Endothelial cell (in vitro differentiated cells): ENCODE measurements at regions not wholly inside any gene's neighbourhood (a gene's known extent, or its start where the extent isn't known, plus 50 kb on each side); places are given as distances from the start of the nearest gene placed in this dataset.

ENCODE experiments used
- DNase-seq: peaks from one replicate; pipeline ENCODE4 v3.0.0; 2021; ENCODE audit warnings: low spot score
- H3K27ac Mint-ChIP-seq: one replicate; pipeline ENCODE4 v1.8.0; 2021; ENCODE audit warnings: mixed read lengths, inconsistent platforms; ENCODE audit not compliant: unreplicated experiment
- H3K27me3 Mint-ChIP-seq: one replicate; pipeline ENCODE4 v1.8.0; 2021; ENCODE audit warnings: mild to moderate bottlenecking, moderate library complexity, mixed read lengths, inconsistent platforms; ENCODE audit not compliant: unreplicated experiment
- H3K36me3 Mint-ChIP-seq: one replicate; pipeline ENCODE4 v1.8.0; 2021; ENCODE audit warnings: mild to moderate bottlenecking, low read depth, mixed read lengths, inconsistent platforms; ENCODE audit not compliant: unreplicated experiment
- H3K4me1 Mint-ChIP-seq: one replicate; pipeline ENCODE4 v1.8.0; 2021; ENCODE audit warnings: mild to moderate bottlenecking, mixed read lengths, inconsistent platforms; ENCODE audit not compliant: unreplicated experiment
- H3K4me3 Mint-ChIP-seq: one replicate; pipeline ENCODE4 v1.8.0; 2021; ENCODE audit warnings: mild to moderate bottlenecking, mixed read lengths, inconsistent platforms; ENCODE audit not compliant: unreplicated experiment
- H3K9me3 Mint-ChIP-seq: one replicate; pipeline ENCODE4 v1.8.0; 2021; ENCODE audit warnings: mixed read lengths, inconsistent platforms; ENCODE audit not compliant: unreplicated experiment
- TF ChIP-seq, protein P1 (sequence below): fragments of 200-600 bp; sonication (generic); IDR thresholded peaks from one replicate; pipeline ENCODE4 v1.5.0; 2021; ENCODE audit warnings: antibody characterized with exemption; ENCODE audit not compliant: unreplicated experiment

DNA sequence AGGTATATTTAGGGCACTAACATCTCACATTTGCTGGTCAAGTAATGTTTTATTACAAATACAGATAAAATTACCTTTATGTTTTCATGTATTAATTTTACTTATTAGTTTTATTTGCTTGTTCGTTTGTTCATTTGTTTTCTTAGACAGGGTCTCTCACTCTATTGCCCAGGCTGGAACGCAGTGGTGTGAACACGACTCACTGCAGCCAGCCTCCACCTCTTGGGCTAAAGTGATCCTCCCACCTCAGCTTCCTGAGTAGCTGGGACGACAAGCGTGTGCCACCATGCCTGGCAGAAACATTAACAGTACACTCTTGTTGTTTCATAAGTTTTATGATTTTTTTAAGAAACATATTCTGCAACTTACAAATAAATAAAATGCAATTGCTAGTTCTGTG, 123.2 kb downstream of the ZNF608 start:
- H3K4me3 Mint-ChIP-seq: no peak overlapping the region
- peaks cover 4% of the 10 kb centered on the region for H3K9me3 Mint-ChIP-seq
- TF ChIP-seq, protein P1, sequence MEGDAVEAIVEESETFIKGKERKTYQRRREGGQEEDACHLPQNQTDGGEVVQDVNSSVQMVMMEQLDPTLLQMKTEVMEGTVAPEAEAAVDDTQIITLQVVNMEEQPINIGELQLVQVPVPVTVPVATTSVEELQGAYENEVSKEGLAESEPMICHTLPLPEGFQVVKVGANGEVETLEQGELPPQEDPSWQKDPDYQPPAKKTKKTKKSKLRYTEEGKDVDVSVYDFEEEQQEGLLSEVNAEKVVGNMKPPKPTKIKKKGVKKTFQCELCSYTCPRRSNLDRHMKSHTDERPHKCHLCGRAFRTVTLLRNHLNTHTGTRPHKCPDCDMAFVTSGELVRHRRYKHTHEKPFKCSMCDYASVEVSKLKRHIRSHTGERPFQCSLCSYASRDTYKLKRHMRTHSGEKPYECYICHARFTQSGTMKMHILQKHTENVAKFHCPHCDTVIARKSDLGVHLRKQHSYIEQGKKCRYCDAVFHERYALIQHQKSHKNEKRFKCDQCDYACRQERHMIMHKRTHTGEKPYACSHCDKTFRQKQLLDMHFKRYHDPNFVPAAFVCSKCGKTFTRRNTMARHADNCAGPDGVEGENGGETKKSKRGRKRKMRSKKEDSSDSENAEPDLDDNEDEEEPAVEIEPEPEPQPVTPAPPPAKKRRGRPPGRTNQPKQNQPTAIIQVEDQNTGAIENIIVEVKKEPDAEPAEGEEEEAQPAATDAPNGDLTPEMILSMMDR: no peak
- no peaks in the 10 kb centered on the region for H3K27me3 Mint-ChIP-seq
- H3K36me3 Mint-ChIP-seq: no peaks in the 10 kb centered on the region
- peaks cover 16% of the 10 kb centered on the region for H3K4me1 Mint-ChIP-seq
- DNase-seq: no peak
- no peak overlapping the region for H3K27ac Mint-ChIP-seq

DNA sequence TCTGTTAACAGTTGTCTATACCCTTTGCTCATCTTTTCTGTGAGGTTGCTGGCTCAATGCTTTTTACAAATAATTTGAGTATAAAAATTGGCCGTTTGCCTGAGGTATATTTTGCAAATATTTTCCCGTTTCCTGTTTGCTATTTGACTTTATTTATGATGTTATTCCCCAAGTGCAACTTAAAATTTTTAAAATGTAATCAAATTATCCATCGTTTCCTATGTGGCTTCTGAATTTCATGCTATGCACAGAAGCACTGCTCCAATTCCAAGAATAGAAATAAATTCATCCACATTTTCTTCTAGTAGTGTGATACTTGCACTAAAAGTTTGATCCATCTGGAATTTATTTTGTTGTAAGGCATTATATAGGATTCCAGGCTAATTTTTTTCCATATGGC, 123.6 kb downstream of the ZNF608 start:
- no peak for DNase-seq
- Mint-ChIP-seq H3K9me3 (peaks cover 4% of the 10 kb centered on the region), H3K27me3 (no peaks in the 10 kb centered on the region), H3K36me3 (no peaks in the 10 kb centered on the region), H3K27ac (no peak overlapping the region), H3K4me1 (peaks cover 13% of the 10 kb centered on the region), H3K4me3 (no peak overlapping the region)
- TF ChIP-seq, protein P1: no peak

DNA sequence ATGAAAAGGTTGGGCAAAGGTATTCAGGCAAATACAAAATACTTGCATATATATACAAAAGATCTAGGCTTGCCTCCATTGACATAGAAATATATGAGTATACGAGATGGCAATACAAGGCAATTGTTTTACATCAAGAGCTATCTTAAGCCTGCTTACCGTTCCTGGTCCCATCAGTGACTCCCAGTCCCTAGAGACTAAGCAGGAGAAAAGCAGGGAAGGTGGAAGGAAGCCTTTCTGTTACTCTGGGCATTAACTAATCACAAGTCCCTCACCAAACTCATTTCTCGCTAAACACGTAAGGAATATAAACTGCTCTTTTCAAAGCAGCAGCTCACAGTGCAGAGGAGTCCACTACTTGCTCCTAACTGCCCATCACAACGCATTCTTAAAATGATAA, 125.2 kb downstream of the ZNF608 start:
- TF ChIP-seq, protein P1: no peak
- H3K36me3 Mint-ChIP-seq: no peaks in the 10 kb centered on the region
- DNase-seq: no peak
- no peak overlapping the region for H3K27ac Mint-ChIP-seq
- peaks cover 11% of the 10 kb centered on the region for H3K4me1 Mint-ChIP-seq
- H3K27me3 Mint-ChIP-seq: no peaks in the 10 kb centered on the region
- no peak overlapping the region for H3K4me3 Mint-ChIP-seq
- H3K9me3 Mint-ChIP-seq: peaks cover 4% of the 10 kb centered on the region

DNA sequence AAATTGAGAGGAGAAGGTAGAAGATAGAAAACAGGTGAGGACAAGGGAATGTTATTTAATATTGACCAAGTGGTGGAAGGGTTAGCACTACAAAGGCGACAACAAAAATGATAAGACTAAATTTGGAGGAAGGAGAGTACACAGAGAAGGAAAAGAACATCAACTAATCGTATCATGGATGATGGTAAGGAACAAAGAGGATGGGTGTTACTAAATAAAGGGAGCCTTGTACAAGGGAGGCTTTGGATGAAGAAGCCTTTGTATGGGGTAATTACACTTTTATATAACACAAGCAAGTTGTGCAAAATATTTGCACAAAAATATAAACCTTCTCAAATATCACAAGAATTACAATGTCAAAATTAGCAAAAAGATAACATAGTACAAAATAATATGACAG, 125.7 kb downstream of the ZNF608 start:
- no peak for DNase-seq
- Mint-ChIP-seq H3K9me3 (no peaks in the 10 kb centered on the region), H3K4me3 (no peak overlapping the region)

DNA sequence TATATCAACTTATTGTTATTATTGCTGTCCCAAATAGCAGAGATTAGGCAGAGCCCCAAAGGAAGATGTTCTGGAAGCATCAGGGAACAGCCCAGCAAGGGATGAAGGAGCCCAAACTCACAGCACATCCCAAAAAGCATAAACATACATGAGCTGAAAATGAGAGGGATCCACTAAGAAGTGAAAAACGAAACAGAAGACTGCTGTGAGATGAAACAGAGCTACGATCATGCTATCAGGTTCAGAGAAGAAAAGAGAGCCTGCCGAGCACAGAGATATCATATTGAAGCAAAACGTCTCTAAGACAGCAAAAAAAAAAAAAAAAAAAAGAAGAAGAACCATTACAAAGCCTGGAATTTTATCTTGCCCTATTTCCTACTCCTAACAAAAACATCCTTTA, 127.3 kb downstream of the ZNF608 start:
- DNase-seq: no peak
- Mint-ChIP-seq H3K36me3 (no peaks in the 10 kb centered on the region), H3K27me3 (no peaks in the 10 kb centered on the region), H3K9me3 (no peaks in the 10 kb centered on the region), H3K27ac (no peak overlapping the region), H3K4me1 (peaks cover 12% of the 10 kb centered on the region), H3K4me3 (no peak overlapping the region)
- TF ChIP-seq, protein P1: no peak

More for the DNA sequence above, 125.7 kb downstream of the ZNF608 start:
- TF ChIP-seq, protein P1: no peak
- Mint-ChIP-seq H3K4me1 (peaks cover 16% of the 10 kb centered on the region), H3K36me3 (no peaks in the 10 kb centered on the region), H3K27ac (no peak overlapping the region), H3K27me3 (no peaks in the 10 kb centered on the region)
